ENCODE measurements at regions not wholly inside any gene's neighbourhood (a gene's known extent, or its start where the extent isn't known, plus 50 kb on each side); places are given as distances from the start of the nearest gene placed in this dataset.

GRCh38 chr9:29174136-29174535 lies 1600.9 kb upstream of the C9orf72 start:
- TF ChIP-seq USF2 (IDR thresholded peaks at IDR 0.05; ENCODE audit: low read depth, low read length) = no peak
- TF ChIP-seq USF2 (CRISPR knock-in tag; IDR thresholded peaks at IDR 0.05; ENCODE audit: borderline replicate concordance) = no peak
- TF ChIP-seq PTBP1 (IDR thresholded peaks at IDR 0.05; ENCODE audit: low read depth, low read length, poor library complexity, severe bottlenecking) = no peak
- no peak for TF ChIP-seq FOXM1 (CRISPR knock-in tag; IDR thresholded peaks at IDR 0.05)
- TF ChIP-seq NR2F6 (IDR thresholded peaks at IDR 0.05) = no peak
- no peak for TF ChIP-seq NR2F6 (CRISPR knock-in tag; IDR thresholded peaks at IDR 0.05)
- TF ChIP-seq MAFG (CRISPR knock-in tag; IDR thresholded peaks at IDR 0.05) = no peak
- no peak for TF ChIP-seq KMT2A (CRISPR knock-in tag; IDR thresholded peaks at IDR 0.05)
- TF ChIP-seq ZNF781 (CRISPR knock-in tag; IDR thresholded peaks at IDR 0.05; ENCODE audit: borderline replicate concordance, not compliant biosample characterization) = no peak
- TF ChIP-seq HOXA5 (CRISPR knock-in tag; IDR thresholded peaks at IDR 0.05) = no peak
- TF ChIP-seq CTCF (CRISPR knock-in tag; IDR thresholded peaks at IDR 0.05) = no peak
- no peak for TF ChIP-seq GMEB1 (CRISPR knock-in tag; IDR thresholded peaks at IDR 0.05; ENCODE audit: borderline replicate concordance)
- TF ChIP-seq ZNF670 (CRISPR knock-in tag; IDR thresholded peaks at IDR 0.05; ENCODE audit: borderline replicate concordance) = no peak
- TF ChIP-seq CREM (IDR thresholded peaks at IDR 0.05) = no peak
- TF ChIP-seq CREM (CRISPR knock-in tag; IDR thresholded peaks at IDR 0.05) = no peak
